Naive thymus-derived CD4-positive, alpha-beta T cell (primary cell): ENCODE measurements at regions not wholly inside any gene's neighbourhood (a gene's known extent, or its start where the extent isn't known, plus 50 kb on each side); places are given as distances from the start of the nearest gene placed in this dataset.

ENCODE experiments used
- ATAC-seq: fragments of 150-1000 bp; cut with Tn5 transposase; 2 replicates; pipeline ENCODE4 v1.10.0; 2021; ENCODE audit warnings: mild to moderate bottlenecking, moderate library complexity
- CTCF ChIA-PET: fragments of 350-600 bp; sonication (Branson Sonifier 250); formaldehyde crosslinking; loops from one replicate; lab custom pipeline; 2021; ENCODE audit warnings: antibody characterized with exemption; lab: Charles Lee
- POLR2A ChIA-PET: fragments of 350-600 bp; sonication (Branson Sonifier 250); formaldehyde crosslinking; loops from one replicate; lab custom pipeline; 2021; ENCODE audit warnings: antibody characterized with exemption, inconsistent platforms; lab: Charles Lee
- DNase-seq, 9 donors: peaks; one replicate each; pipeline versions ENCODE4 v3.0.0 to v3.0.0-alpha.2; 2020 to 2022; ENCODE audit warnings: mixed read lengths in 1 of 9
- H3K27ac ChIP-seq: one replicate; pipeline ENCODE4 v1.7.0; 2013; ENCODE audit warnings: mild to moderate bottlenecking, low read depth, low read length, moderate library complexity
- H3K27me3 ChIP-seq, 2 donors: one replicate each; pipeline ENCODE4 v1.7.0; 2013; ENCODE audit warnings: low read length in 2 of 2, mild to moderate bottlenecking in 2 of 2, moderate library complexity in 2 of 2; ENCODE audit not compliant: control insufficient read depth in 2 of 2, insufficient read depth in 2 of 2
- H3K36me3 ChIP-seq, 3 experiments: 1 replicate in 2 of 3; 2 replicates in 1 of 3; pipeline ENCODE4 v1.7.0; 2013; ENCODE audit warnings: low read length in 3 of 3, mild to moderate bottlenecking in 3 of 3, moderate library complexity in 1 of 3; ENCODE audit not compliant: insufficient read depth in 3 of 3, control insufficient read depth in 2 of 3
- H3K4me1 ChIP-seq, 2 donors: one replicate each; pipeline ENCODE4 v1.7.0; 2013; ENCODE audit warnings: low read length in 2 of 2, mild to moderate bottlenecking in 2 of 2, moderate library complexity in 1 of 2; ENCODE audit not compliant: control insufficient read depth in 2 of 2, insufficient read depth in 2 of 2
- H3K4me3 ChIP-seq: 2 replicates; pipeline ENCODE4 v1.7.0; 2013; ENCODE audit warnings: mild to moderate bottlenecking, low read length
- H3K9me3 ChIP-seq, 3 experiments: 1 replicate in 2 of 3; 2 replicates in 1 of 3; pipeline ENCODE4 v1.7.0; 2013; ENCODE audit warnings: low read length in 3 of 3; ENCODE audit not compliant: control insufficient read depth in 2 of 3
- H3K27ac Mint-ChIP-seq, 9 donors: one replicate each; pipeline ENCODE4 v1.8.0; 2020 to 2022; ENCODE audit warnings: mixed read lengths in 9 of 9, mild to moderate bottlenecking in 8 of 9, moderate library complexity in 5 of 9, inconsistent platforms in 2 of 9
- H3K27me3 Mint-ChIP-seq, 5 donors: one replicate each; pipeline ENCODE4 v1.8.0; 2021 to 2022; ENCODE audit warnings: mixed read lengths in 5 of 5, mild to moderate bottlenecking in 1 of 5
- H3K36me3 Mint-ChIP-seq, 5 donors: one replicate each; pipeline ENCODE4 v1.8.0; 2020 to 2022; ENCODE audit warnings: mixed read lengths in 5 of 5, mild to moderate bottlenecking in 3 of 5, inconsistent platforms in 1 of 5
- H3K4me1 Mint-ChIP-seq, 7 donors: one replicate each; pipeline ENCODE4 v1.8.0; 2020 to 2022; ENCODE audit warnings: mixed read lengths in 7 of 7, mild to moderate bottlenecking in 3 of 7, inconsistent platforms in 1 of 7
- H3K4me3 Mint-ChIP-seq, 10 donors: one replicate each; pipeline ENCODE4 v1.8.0; 2020 to 2022; ENCODE audit warnings: mild to moderate bottlenecking in 10 of 10, mixed read lengths in 10 of 10, moderate library complexity in 6 of 10, inconsistent platforms in 2 of 10
- H3K9me3 Mint-ChIP-seq, 11 donors: one replicate each; pipeline ENCODE4 v1.8.0; 2020 to 2022; ENCODE audit warnings: mixed read lengths in 11 of 11, mild to moderate bottlenecking in 4 of 11, inconsistent platforms in 1 of 11, moderate library complexity in 1 of 11
- intact Hi-C, 2 donors: fragments of 100-400 bp; cut with micrococcal nuclease; formaldehyde crosslinking; loops; one replicate each; pipeline ENCODE4 v1.15.1; 2023

DNA sequence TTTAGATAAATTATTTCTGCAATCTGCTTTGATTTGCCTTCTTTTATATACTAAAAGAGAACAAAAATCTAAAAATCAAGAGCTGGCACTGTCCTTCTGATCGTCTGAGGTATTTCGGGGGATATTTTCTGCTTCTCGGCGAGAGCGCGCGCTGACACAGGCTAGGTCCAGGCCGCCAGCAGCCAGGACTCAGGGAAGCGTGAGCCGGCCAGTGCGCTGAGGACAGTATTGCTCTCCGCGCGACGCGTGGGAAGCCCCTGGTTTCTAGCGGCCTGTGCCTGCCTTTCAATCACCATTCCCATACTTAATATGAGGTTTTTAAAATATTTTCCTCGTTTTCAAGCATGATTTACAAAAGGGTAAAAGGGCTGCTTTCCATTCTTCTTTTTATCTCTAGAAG is 307.3 kb upstream of the IRX1 start:
- Mint-ChIP-seq H3K4me3 (no peak overlapping the region), H3K27me3 (no peaks in the 10 kb centered on the region), H3K9me3 (peaks cover 0 to 6% (median 2%) of the 10 kb centered on the region in 11 donors), H3K36me3 (no peaks in the 10 kb centered on the region), H3K27ac (no peak overlapping the region), H3K4me1 (no peaks in the 10 kb centered on the region)
- Histone ChIP-seq H3K27me3 (no peaks in the 10 kb centered on the region), H3K4me3 (no peak overlapping the region), H3K9me3 (no peaks in the 10 kb centered on the region), H3K4me1 (no peaks in the 10 kb centered on the region), H3K27ac (no peak overlapping the region), H3K36me3 (no peaks in the 10 kb centered on the region)
- ATAC-seq (no peak), DNase-seq (no peak)
- ChIA-PET CTCF (no interaction called here), POLR2A (no interaction called here)
- intact Hi-C loops: no loop called here

DNA sequence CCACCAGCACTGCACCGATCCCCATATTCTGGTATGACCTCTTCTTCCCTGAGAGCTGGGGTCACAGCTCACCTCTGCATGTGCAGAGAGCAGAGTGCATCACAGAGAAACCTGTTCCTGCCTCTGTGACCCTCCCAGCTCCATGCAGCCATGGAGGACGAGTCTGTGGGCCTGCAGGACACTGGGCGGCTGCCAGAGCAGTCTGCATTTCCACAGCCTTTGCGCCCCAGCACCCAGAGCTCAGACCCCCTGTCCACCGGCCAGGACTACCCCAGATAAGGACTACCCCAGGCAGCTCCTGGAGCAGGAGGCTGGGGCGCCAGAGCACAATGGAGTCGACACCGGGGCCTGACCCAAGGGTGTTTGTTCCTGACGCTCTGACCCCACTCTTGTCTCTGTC is 308.1 kb upstream of the IRX1 start:
- DNase-seq (no peak), ATAC-seq (no peak)
- no peaks in the 10 kb centered on the region for H3K4me1 Mint-ChIP-seq
- no peak overlapping the region for H3K27ac Mint-ChIP-seq
- H3K36me3 Mint-ChIP-seq: no peaks in the 10 kb centered on the region
- no peak overlapping the region for H3K4me3 Mint-ChIP-seq
- no peaks in the 10 kb centered on the region for H3K27me3 Mint-ChIP-seq
- H3K27ac ChIP-seq: no peak overlapping the region
- no peaks in the 10 kb centered on the region for H3K36me3 ChIP-seq
- ChIA-PET POLR2A (no interaction called here), CTCF (no interaction called here)
- peaks cover 0 to 9% (median 3%) of the 10 kb centered on the region in 11 donors for H3K9me3 Mint-ChIP-seq
- intact Hi-C loops: no loop called here
- no peaks in the 10 kb centered on the region for H3K9me3 ChIP-seq
- H3K27me3 ChIP-seq: no peaks in the 10 kb centered on the region
- H3K4me3 ChIP-seq: no peak overlapping the region
- no peaks in the 10 kb centered on the region for H3K4me1 ChIP-seq

DNA sequence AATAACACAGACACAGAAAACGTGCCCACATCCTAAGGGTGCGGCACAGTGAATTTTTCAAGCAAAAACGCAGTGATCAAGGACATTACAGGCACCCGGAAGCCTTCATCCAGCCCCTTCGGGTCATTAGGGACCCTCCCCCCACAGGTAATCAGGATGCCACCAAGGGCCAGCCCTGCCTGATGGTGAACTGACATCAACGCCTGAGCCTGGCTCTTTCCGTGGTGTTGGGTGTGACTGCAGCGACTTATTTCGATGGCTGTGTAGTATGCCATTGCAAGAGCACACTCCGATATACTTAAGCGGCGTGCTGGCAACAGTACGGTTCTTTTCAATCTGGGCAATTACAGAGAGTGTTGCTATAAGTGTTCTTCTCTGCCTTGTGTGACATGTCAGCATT is 310.0 kb upstream of the IRX1 start:
- H3K27me3 Mint-ChIP-seq: peaks cover 0 to 7% (median 0%) of the 10 kb centered on the region in 5 donors
- H3K27ac Mint-ChIP-seq: no peak overlapping the region
- Histone ChIP-seq H3K4me3 (no peak overlapping the region), H3K4me1 (no peaks in the 10 kb centered on the region), H3K9me3 (no peaks in the 10 kb centered on the region), H3K27ac (no peak overlapping the region), H3K36me3 (no peaks in the 10 kb centered on the region), H3K27me3 (no peaks in the 10 kb centered on the region)
- POLR2A ChIA-PET: no interaction called here
- intact Hi-C loops: no loop called here
- no peaks in the 10 kb centered on the region for H3K4me1 Mint-ChIP-seq
- CTCF ChIA-PET: no interaction called here
- ATAC-seq: no peak
- H3K36me3 Mint-ChIP-seq: no peaks in the 10 kb centered on the region
- no peak overlapping the region for H3K4me3 Mint-ChIP-seq
- no peak for DNase-seq
- peaks cover 0 to 7% (median 3%) of the 10 kb centered on the region in 11 donors for H3K9me3 Mint-ChIP-seq

DNA sequence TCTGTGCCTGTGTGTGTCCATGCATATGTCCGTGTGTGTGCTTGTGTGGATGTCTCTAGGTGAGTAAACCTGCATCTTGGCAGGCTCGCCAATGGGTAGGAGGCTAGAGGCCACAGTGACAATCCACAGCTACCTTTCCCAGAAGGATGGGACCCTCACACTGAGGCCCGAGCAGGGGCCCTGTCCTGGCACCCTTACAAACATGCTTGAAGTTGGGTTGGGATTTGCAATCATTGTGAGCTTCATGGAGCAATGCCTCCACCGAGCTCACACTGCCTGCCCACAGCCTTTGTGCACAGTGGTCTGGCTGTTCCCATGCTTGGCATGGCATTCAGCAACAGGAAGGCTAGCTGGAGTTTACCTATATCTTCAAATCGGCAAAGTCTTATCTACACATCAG is 311.1 kb upstream of the IRX1 start:
- Histone ChIP-seq H3K27me3 (no peaks in the 10 kb centered on the region), H3K4me3 (no peak overlapping the region), H3K27ac (no peak overlapping the region), H3K36me3 (no peaks in the 10 kb centered on the region), H3K4me1 (no peaks in the 10 kb centered on the region), H3K9me3 (no peaks in the 10 kb centered on the region)
- no peak overlapping the region for H3K27ac Mint-ChIP-seq
- peaks cover 0 to 18% (median 0%) of the 10 kb centered on the region in 5 donors for H3K27me3 Mint-ChIP-seq
- no peaks in the 10 kb centered on the region for H3K4me1 Mint-ChIP-seq
- POLR2A ChIA-PET: no interaction called here
- H3K36me3 Mint-ChIP-seq: no peaks in the 10 kb centered on the region
- no peak for DNase-seq
- peaks cover 0 to 8% (median 3%) of the 10 kb centered on the region in 11 donors for H3K9me3 Mint-ChIP-seq
- CTCF ChIA-PET: no interaction called here
- ATAC-seq: no peak
- H3K4me3 Mint-ChIP-seq: no peak overlapping the region
- intact Hi-C loops: no loop called here

DNA sequence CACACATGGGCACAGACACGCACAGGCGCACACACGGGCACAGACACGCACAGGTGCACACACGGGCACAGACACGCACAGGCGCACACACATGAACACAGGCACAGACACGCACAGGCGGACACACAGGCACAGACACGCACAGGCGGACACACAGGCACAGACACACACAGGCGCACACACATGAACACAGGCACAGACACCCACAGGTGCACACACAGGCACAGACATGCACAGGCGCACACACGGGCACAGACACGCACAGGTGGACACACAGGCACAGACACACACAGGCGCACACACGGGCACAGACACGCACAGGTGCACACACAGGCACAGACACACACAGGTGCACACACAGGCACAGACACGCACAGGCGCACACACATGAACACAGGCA is 312.8 kb upstream of the IRX1 start:
- Mint-ChIP-seq H3K4me3 (no peak overlapping the region), H3K27ac (no peak overlapping the region), H3K27me3 (peaks cover 0 to 19% (median 3%) of the 10 kb centered on the region in 5 donors), H3K36me3 (no peaks in the 10 kb centered on the region), H3K9me3 (peaks cover 0 to 8% (median 3%) of the 10 kb centered on the region in 11 donors), H3K4me1 (peaks cover 0 to 3% (median 0%) of the 10 kb centered on the region in 7 donors)
- ChIA-PET CTCF (no interaction called here), POLR2A (no interaction called here)
- intact Hi-C loops: no loop called here
- DNase-seq (no peak), ATAC-seq (no peak)
- Histone ChIP-seq H3K36me3 (no peaks in the 10 kb centered on the region), H3K4me1 (no peaks in the 10 kb centered on the region), H3K27me3 (no peaks in the 10 kb centered on the region), H3K9me3 (no peaks in the 10 kb centered on the region), H3K27ac (no peak overlapping the region), H3K4me3 (no peak overlapping the region)

DNA sequence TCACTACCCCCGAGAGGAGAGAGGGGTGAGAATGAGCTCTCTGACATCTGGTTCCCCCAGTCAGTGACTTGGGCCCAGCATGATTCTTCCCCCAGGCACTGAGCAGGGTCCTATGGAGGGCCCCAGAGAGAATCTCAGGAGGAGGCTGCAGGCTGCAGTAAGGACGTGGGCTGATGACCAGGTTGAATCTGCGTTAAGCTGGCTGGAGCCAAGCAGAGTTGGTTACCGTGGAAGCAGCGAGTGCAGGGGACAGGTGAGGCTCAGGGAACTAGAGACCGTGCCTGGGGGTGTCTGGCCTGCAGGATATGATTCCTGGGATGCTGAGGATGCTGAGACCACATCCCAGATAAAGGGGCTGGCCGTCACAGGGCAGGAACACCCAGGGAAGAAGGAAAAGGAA is 314.3 kb upstream of the IRX1 start:
- no peaks in the 10 kb centered on the region for H3K36me3 Mint-ChIP-seq
- no peak overlapping the region for H3K27ac ChIP-seq
- H3K4me3 Mint-ChIP-seq: no peak overlapping the region
- H3K36me3 ChIP-seq: no peaks in the 10 kb centered on the region
- no peaks in the 10 kb centered on the region for H3K27me3 ChIP-seq
- peaks cover 0 to 8% (median 3%) of the 10 kb centered on the region in 11 donors for H3K9me3 Mint-ChIP-seq
- POLR2A ChIA-PET: no interaction called here
- no peak overlapping the region for H3K27ac Mint-ChIP-seq
- H3K4me1 ChIP-seq: no peaks in the 10 kb centered on the region
- peaks cover 0 to 19% (median 3%) of the 10 kb centered on the region in 5 donors for H3K27me3 Mint-ChIP-seq
- intact Hi-C loops: no loop called here
- peaks cover 0 to 3% (median 0%) of the 10 kb centered on the region in 7 donors for H3K4me1 Mint-ChIP-seq
- DNase-seq (no peak), ATAC-seq (no peak)
- no peak overlapping the region for H3K4me3 ChIP-seq
- peaks cover 0 to 8% (median 0%) of the 10 kb centered on the region in 3 experiments for H3K9me3 ChIP-seq
- CTCF ChIA-PET: no interaction called here

DNA sequence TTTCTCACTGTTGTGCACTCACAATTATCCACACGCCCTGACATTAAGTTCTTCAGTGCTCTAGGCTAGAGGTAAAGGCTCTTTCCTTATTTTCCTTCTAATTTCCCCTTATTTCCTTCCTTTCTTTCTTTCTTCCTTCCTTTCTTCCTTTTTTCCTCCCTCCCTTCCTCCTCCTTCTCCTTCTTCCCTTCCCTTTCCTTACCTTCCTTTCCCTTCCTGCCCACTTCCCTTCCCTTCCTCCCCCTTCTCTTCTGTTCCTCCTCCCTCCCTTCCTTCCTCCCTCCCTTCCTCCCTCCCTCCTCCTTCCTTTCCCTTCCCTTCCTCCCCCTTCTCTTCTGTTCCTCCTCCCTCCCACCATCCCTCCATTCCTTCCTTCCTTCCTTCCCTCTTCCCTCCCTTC is 317.0 kb upstream of the IRX1 start:
- ATAC-seq (no peak), DNase-seq (no peak)
- no peaks in the 10 kb centered on the region for H3K27me3 ChIP-seq
- peaks cover 0 to 3% (median 0%) of the 10 kb centered on the region in 5 donors for H3K36me3 Mint-ChIP-seq
- H3K27ac Mint-ChIP-seq: no peak overlapping the region
- peaks cover 0 to 3% (median 0%) of the 10 kb centered on the region in 7 donors for H3K4me1 Mint-ChIP-seq
- H3K36me3 ChIP-seq: no peaks in the 10 kb centered on the region
- ChIA-PET POLR2A (no interaction called here), CTCF (no interaction called here)
- intact Hi-C loops: no loop called here
- H3K9me3 ChIP-seq: peaks cover 0 to 12% (median 0%) of the 10 kb centered on the region in 3 experiments
- peaks cover 0 to 12% (median 6%) of the 10 kb centered on the region in 11 donors for H3K9me3 Mint-ChIP-seq
- H3K4me3 Mint-ChIP-seq: no peak overlapping the region
- no peak overlapping the region for H3K27ac ChIP-seq
- peaks cover 0 to 19% (median 3%) of the 10 kb centered on the region in 5 donors for H3K27me3 Mint-ChIP-seq
- H3K4me1 ChIP-seq: no peaks in the 10 kb centered on the region
- no peak overlapping the region for H3K4me3 ChIP-seq
